Esophagus muscularis mucosa (tissue), 4 donors: ENCODE measurements at regions not wholly inside any gene's neighbourhood (a gene's known extent, or its start where the extent isn't known, plus 50 kb on each side); places are given as distances from the start of the nearest gene placed in this dataset.

Experiments
- DNase-seq: peaks from one replicate; pipeline ENCODE4 v3.0.0-alpha.2; 2017; ENCODE audit errors: extremely low spot score
- H3K27ac ChIP-seq, 4 donors: fragments of 200-600 bp; sonication (generic); replicated peaks in 1 of 4; 1 replicate in 3 of 4; 2 replicates in 1 of 4; pipeline ENCODE4 v1.5.1; 2016 to 2019; ENCODE audit warnings: mild to moderate bottlenecking in 1 of 4
- H3K27me3 ChIP-seq, 4 donors: fragments of 200-600 bp; sonication (generic); one replicate each; pipeline versions ENCODE4 v1.5.1 to v1.6.0; 2016 to 2019
- H3K36me3 ChIP-seq, 4 donors: fragments of 200-600 bp; sonication (generic); one replicate each; pipeline ENCODE4 v1.5.1; 2016 to 2019
- H3K4me1 ChIP-seq, 4 donors: fragments of 200-600 bp; sonication (generic); one replicate each; pipeline ENCODE4 v1.5.1; 2016 to 2019
- H3K4me3 ChIP-seq, 4 donors: fragments of 200-600 bp; sonication (generic); 1 replicate in 2 of 4; 2 replicates in 2 of 4; pipeline ENCODE4 v1.5.1; 2016 to 2019; ENCODE audit warnings: mild to moderate bottlenecking in 4 of 4, moderate library complexity in 1 of 4
- H3K9me3 ChIP-seq, 4 donors: fragments of 200-600 bp; sonication (generic); 1 replicate in 3 of 4; 2 replicates in 1 of 4; pipeline ENCODE4 v1.5.1; 2016 to 2019
- CTCF ChIP-seq, 3 experiments: fragments of 200-600 bp in 2 of 3; fragments of 450-650 bp in 1 of 3; sonication (generic) in 2 of 3; IDR thresholded peaks; one replicate each; pipeline ENCODE4 v1.5.1; 2017 to 2019; ENCODE audit warnings: antibody characterized with exemption in 3 of 3, mild to moderate bottlenecking in 2 of 3, moderate library complexity in 1 of 3
- EP300 ChIP-seq: sonication (generic); formaldehyde crosslinking; IDR thresholded peaks from one replicate; pipeline ENCODE4 v1.6.1; 2017; ENCODE audit warnings: antibody characterized with exemption
- POLR2A ChIP-seq: fragments of 450-650 bp; IDR thresholded peaks from one replicate; pipeline ENCODE4 v1.6.1; 2017; ENCODE audit warnings: antibody characterized with exemption, moderate library complexity, mild to moderate bottlenecking, low read depth
- POLR2AphosphoS5 ChIP-seq, 2 donors: sonication (generic); formaldehyde crosslinking; IDR thresholded peaks; one replicate each; pipeline ENCODE4 v1.6.1; 2017; ENCODE audit warnings: antibody characterized with exemption in 2 of 2
- WGBS: methylation state at CpG from one replicate; pipeline ENCODE4 v1.1.5; 2018; 5-methylcytosine and 5-hydroxymethylcytosine counted together
- intact Hi-C: fragments of 100-400 bp; cut with DNase I; formaldehyde crosslinking; loops from one replicate; pipeline ENCODE4 v1.15.1; 2023

DNA sequence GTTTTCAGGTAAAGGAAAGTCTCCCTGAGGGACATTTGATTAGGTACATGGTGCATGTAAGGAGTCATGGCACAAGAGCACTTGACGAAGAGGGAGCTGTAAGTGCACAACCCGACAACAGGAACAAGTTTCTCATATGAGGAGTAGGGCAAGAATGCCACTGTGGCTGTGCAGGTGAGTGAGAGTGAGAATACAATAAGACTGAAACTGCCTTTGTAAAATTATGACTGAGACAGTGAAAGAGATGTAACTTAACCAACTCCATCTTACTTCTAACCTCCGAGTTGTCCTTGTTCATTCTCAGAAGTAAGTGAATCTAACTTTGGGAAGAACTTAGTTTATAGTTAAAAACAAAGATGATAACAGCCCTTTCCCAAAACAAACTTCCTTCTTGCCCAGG is 1025.8 kb upstream of the CNTNAP5 start:
- DNase-seq: no peak
- Histone ChIP-seq H3K9me3 (no peaks in the 10 kb centered on the region), H3K4me3 (no peak overlapping the region), H3K27me3 (no peaks in the 10 kb centered on the region), H3K36me3 (no peaks in the 10 kb centered on the region), H3K27ac (no peak overlapping the region), H3K4me1 (no peaks in the 10 kb centered on the region)
- TF ChIP-seq CTCF (IDR thresholded peaks at IDR 0.05) (no peak), POLR2A (no peak), POLR2AphosphoS5 (IDR thresholded peaks at IDR 0.05) (no peak)
- intact Hi-C loops: no loop called here
- 92% methylated on average over 3 of the region's 3 CpGs for WGBS

GRCh38 chr2:122999821-123000220 is 1025.3 kb upstream of the CNTNAP5 start:
- H3K36me3 ChIP-seq: no peaks in the 10 kb centered on the region
- no peak overlapping the region for H3K4me3 ChIP-seq
- intact Hi-C loops: no loop called here
- WGBS: 78% methylated on average over 9 of the region's 9 CpGs
- H3K4me1 ChIP-seq: no peaks in the 10 kb centered on the region
- no peaks in the 10 kb centered on the region for H3K9me3 ChIP-seq
- H3K27ac ChIP-seq: no peak overlapping the region
- peak; percentile 72 for DNase-seq
- H3K27me3 ChIP-seq: no peaks in the 10 kb centered on the region
- TF ChIP-seq CTCF (IDR thresholded peaks at IDR 0.05) (no peak), EP300 (no peak), POLR2A (no peak), POLR2AphosphoS5 (IDR thresholded peaks at IDR 0.05) (no peak)

DNA sequence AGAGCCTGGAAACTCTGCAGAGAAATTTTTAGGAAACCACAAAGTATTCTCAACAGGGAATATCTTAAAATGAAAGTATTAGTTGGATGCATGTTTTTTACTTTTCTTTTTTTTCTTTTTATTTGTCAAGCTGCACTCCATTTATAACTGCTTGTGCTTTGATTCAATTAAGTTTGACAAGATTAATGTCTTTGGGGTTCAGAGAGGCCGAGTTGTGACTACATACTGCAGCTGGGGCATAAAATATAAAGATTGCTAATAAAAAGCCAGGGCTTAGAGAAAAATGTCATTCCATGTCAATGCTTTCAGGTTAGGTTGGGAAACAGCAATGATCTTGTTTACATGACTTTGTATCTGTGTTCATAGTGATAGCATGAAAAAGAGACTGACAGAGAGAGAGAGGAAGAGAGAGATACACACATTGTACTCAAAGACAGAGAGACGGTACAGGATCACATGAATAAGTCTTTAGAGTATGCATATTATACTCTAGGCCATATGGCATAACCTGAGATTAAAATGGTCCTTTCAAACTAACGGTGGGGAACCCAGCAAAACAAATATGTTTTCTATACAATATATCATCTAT is 1022.3 kb upstream of the CNTNAP5 start:
- H3K9me3 ChIP-seq: peaks cover 0 to 16% (median 6%) of the 10 kb centered on the region in 4 donors
- H3K4me1 ChIP-seq: no peaks in the 10 kb centered on the region
- no peaks in the 10 kb centered on the region for H3K36me3 ChIP-seq
- H3K27ac ChIP-seq: no peak overlapping the region
- no peak for DNase-seq
- 50% methylated on average over 3 of the region's 3 CpGs for WGBS
- H3K27me3 ChIP-seq: no peaks in the 10 kb centered on the region
- intact Hi-C loops: no loop called here
- TF ChIP-seq CTCF (IDR thresholded peaks at IDR 0.05) (no peak), POLR2AphosphoS5 (IDR thresholded peaks at IDR 0.05) (no peak), POLR2A (no peak)
- H3K4me3 ChIP-seq: no peak overlapping the region

DNA sequence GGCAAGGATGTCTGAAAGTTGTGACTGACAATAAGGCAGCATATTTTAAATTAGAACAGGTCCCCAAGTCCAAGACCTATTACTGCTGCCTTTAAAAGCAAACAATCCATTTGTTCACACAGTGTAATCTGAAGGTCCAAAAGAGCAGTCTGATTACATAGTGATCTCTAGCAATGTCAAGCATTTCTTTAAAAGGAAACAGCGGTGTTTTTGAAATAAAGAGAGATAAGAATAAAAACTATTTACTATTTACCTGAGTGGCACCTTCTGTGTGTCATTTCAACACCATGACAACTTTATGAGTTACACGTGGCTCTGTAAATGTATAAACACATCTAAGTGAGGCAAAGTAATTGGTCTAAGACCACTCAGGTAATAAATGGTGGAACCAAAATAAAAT is 1009.9 kb upstream of the CNTNAP5 start:
- H3K4me1 ChIP-seq: no peaks in the 10 kb centered on the region
- no peak for DNase-seq
- H3K9me3 ChIP-seq: no peaks in the 10 kb centered on the region
- no peak overlapping the region for H3K4me3 ChIP-seq
- WGBS: 74% methylated on average over 2 of the region's 2 CpGs
- no peak overlapping the region for H3K27ac ChIP-seq
- no peaks in the 10 kb centered on the region for H3K27me3 ChIP-seq
- intact Hi-C loops: no loop called here
- H3K36me3 ChIP-seq: no peaks in the 10 kb centered on the region
- no peak for TF ChIP-seq CTCF (IDR thresholded peaks at IDR 0.05)
- no peak for TF ChIP-seq EP300
- no peak for TF ChIP-seq POLR2AphosphoS5 (IDR thresholded peaks at IDR 0.05)
- TF ChIP-seq POLR2A: no peak

DNA sequence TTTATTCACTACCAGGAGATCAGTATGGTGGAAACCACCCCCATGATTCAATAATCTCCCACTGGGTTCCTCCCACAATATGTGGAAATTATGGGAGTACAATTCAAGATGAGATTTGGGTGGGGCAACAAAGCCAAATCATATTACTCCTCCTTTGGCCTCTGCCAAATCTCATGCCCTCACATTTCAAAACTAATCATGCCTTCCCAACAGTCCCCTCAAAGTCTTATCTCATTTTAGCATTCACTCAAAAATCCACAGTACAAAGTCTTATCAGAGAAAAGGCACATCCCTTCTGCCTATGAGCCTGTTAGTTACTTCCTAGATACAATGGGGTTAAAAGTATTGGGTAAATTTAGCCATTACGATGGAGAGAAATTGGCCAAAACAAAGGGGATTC is 989.5 kb upstream of the CNTNAP5 start:
- Histone ChIP-seq H3K36me3 (no peaks in the 10 kb centered on the region), H3K4me1 (no peaks in the 10 kb centered on the region), H3K9me3 (peaks cover 0 to 13% (median 9%) of the 10 kb centered on the region in 4 donors), H3K4me3 (no peak overlapping the region), H3K27ac (no peak overlapping the region), H3K27me3 (no peaks in the 10 kb centered on the region)
- WGBS: 39% methylated on average over 1 of the region's 1 CpG
- TF ChIP-seq POLR2A (no peak), EP300 (no peak), POLR2AphosphoS5 (IDR thresholded peaks at IDR 0.05) (no peak), CTCF (IDR thresholded peaks at IDR 0.05) (no peak)
- intact Hi-C loops: no loop called here
- DNase-seq: no peak
